Fibroblast of pulmonary artery (primary cell): ENCODE measurements at regions not wholly inside any gene's neighbourhood (a gene's known extent, or its start where the extent isn't known, plus 50 kb on each side); places are given as distances from the start of the nearest gene placed in this dataset.
"Not testable (repeated sequence)": the region's sequence is repeated elsewhere in the genome, so short reads cannot be mapped to it uniquely, and the experiment has no call there.

Source experiments
- DNase-seq: peaks from one replicate; pipeline ENCODE4 v3.0.0-alpha.2; 2010; ENCODE audit warnings: low read depth
- H3K4me3 ChIP-seq: replicated peaks from 2 replicates; pipeline ENCODE4 v1.5.1; 2011; ENCODE audit warnings: low read depth, mild to moderate bottlenecking, control low read depth, low read length, moderate library complexity
- TF ChIP-seq, protein P1 (sequence below): IDR thresholded peaks from 2 replicates; pipeline ENCODE4 v1.5.1; 2011; ENCODE audit warnings: mild to moderate bottlenecking, control low read depth, low read length, inconsistent platforms; ENCODE audit errors: missing control alignments

DNA sequence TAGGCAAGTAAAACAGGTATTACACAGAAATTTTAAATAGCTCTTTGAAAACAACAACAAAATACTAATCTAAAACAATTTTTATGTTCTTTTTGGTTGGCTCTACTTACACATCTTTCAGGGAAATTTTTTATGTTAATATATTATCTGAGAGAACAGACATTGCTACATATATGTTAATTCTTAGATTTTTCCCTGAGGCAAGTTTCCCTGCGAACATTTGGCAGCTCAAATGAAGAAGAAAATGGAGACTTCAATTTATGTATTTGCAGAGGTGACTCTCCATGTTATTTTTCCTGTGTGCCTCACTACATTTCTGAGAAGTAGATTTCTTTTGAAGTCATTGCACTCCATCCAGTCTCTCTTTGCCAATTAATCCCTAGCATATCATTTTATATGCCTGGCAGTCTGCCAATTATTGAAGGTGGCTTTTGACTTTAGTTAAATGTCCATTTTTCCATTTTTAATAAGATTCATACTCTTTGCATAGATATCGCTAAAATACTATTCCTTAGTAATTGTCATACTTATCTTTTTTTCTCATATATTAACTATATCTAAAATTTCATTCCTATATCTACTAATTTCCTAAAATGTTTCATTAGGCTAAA is 908.2 kb upstream of the CDH10 start:
- no peak overlapping the region for H3K4me3 ChIP-seq
- DNase-seq, result no peak
- TF ChIP-seq, protein P1, sequence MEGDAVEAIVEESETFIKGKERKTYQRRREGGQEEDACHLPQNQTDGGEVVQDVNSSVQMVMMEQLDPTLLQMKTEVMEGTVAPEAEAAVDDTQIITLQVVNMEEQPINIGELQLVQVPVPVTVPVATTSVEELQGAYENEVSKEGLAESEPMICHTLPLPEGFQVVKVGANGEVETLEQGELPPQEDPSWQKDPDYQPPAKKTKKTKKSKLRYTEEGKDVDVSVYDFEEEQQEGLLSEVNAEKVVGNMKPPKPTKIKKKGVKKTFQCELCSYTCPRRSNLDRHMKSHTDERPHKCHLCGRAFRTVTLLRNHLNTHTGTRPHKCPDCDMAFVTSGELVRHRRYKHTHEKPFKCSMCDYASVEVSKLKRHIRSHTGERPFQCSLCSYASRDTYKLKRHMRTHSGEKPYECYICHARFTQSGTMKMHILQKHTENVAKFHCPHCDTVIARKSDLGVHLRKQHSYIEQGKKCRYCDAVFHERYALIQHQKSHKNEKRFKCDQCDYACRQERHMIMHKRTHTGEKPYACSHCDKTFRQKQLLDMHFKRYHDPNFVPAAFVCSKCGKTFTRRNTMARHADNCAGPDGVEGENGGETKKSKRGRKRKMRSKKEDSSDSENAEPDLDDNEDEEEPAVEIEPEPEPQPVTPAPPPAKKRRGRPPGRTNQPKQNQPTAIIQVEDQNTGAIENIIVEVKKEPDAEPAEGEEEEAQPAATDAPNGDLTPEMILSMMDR, result no peak

DNA sequence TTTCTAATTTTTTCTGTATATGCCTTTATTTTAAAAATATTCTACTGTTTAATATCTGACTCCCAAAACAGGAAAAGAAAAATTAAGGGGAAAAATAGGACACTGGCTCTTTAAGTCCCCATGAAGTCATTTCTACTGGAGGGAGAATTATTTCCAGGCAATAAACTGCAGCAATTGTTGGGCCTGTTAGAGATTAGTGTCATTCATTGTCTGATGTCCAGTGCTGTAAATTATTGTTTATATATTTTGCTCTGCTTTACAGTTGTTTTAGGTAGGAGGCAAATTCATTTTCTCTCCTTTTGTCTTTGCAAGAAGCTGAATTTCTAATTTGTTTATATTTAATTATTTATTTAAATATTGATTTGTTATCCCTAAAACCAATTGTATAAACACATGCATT is 906.0 kb upstream of the CDH10 start:
- TF ChIP-seq, protein P1, result no peak
- no peak for DNase-seq
- H3K4me3 ChIP-seq, result no peak overlapping the region

DNA sequence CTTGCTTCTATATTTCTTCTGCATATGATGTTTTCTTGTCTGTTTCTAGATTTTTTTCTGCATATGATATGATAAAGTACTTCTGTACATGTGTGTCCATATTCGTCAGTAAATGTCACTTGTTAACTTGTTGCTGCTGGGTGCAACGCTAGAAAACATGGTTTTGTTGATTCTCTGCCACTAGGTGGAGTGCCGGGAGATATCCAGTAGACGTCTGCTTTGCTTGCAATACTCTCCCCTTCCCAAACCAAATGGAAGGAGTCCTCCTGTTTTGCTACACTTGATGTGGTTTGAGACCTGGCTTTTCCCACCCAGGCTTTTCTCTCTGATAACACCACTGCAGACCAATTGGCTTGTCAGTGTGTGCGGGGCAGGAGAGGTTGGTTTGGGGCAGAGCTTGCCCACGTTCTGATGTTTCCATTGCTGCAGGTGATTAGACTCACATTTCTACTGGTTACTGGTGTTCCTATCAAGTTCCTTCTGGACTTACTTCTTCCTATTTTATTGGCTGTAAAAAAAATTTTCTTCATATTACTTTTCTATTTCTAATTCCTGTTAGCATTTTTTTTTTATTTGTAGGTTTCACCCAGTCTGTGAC is 900.0 kb upstream of the CDH10 start:
- TF ChIP-seq, protein P1, result peak; percentile 16
- peak; percentile 1 for DNase-seq
- no peak overlapping the region for H3K4me3 ChIP-seq

DNA sequence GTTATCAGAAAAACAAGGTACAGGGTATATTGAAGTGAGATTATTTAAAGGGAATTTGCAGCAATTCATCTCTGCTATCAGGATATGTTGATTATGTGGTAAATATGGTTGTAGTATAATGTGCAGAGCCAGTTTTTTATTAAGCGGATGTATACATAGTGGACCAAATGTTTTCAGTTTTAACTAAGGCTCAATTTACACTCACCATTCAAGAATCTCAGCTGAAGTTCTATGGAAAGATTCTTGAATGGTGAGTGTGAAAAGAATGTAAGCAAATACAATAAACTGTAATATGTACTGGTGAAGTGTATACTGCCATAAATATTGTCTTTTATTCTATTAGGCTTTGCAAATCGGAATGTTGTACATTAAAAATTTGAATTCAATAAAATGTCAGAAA is 895.9 kb upstream of the CDH10 start:
- no peak overlapping the region for H3K4me3 ChIP-seq
- TF ChIP-seq, protein P1, result no peak
- no peak for DNase-seq

DNA sequence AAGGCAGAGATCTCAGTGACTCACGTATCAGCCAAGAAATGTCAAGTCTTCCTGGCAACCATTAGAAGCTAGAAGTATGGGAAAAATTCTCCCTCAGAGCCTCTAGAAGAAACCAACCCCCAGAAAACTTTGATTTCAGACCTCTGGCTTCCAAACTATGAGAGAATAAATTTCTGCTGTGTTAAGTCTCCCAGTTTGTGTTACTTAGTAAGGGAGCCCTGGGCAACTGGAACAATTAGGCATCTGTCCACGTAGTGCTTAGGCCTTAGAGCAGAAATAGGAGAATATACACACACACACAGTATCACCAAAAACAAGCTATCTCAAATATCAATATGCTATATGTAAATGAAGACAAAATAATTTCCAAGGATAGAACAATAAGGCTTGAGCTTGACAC is 894.8 kb upstream of the CDH10 start:
- TF ChIP-seq, protein P1, result no peak
- DNase-seq, result no peak
- no peak overlapping the region for H3K4me3 ChIP-seq

DNA sequence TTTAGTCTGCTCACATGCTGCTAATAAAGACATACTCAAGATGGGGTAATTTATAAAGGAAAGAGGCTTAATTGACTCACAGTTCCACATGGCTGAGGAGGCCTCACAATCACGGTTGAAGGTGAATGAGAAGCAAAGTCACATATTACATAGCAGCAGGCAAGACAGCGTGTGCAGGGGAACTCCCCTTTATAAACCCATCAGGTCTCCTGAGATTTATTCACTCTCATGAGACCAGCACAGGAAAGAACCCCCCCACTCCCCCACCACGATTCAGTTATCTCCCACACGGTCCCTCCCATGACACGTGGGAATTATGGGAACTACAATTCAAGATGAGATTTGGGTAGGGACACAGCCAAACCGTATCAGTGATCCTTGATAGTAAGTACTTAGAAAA is 891.7 kb upstream of the CDH10 start:
- not testable (repeated sequence) for H3K4me3 ChIP-seq, DNase-seq

DNA sequence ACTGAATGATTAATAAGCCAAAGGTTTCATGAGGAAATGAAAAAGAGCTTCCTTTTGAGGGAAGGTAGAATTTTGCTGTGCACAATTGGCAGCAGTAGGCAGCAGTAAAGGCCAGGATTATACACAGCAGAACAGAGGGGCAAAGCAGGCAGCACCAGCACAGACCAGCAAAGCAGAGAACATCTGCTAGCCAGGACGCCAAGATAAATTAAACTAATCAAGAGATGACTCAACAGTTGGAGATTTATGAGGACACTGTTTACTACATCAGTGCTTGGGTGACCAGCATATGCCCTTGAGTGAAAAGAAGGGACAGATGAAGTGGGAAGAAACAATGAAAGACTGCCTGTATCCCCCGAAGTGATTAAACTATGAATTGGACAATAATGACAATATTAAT is 871.4 kb upstream of the CDH10 start:
- TF ChIP-seq, protein P1, result no peak
- no peak overlapping the region for H3K4me3 ChIP-seq
- no peak for DNase-seq
